Stimulated activated effector memory CD8-positive, alpha-beta T cell treated with anti-CD3 and anti-CD28 coated beads, Interleukin-12 subunit alpha, Interleukin-12 subunit beta, amount 100 ng/mL, for 72 hours (primary cell): ENCODE measurements at regions not wholly inside any gene's neighbourhood (a gene's known extent, or its start where the extent isn't known, plus 50 kb on each side); places are given as distances from the start of the nearest gene placed in this dataset.

Experiments
- ATAC-seq: fragments of 150-1000 bp; cut with Tn5 transposase; 2 replicates; pipeline ENCODE4 v1.10.0; 2021
- DNase-seq, 2 donors: peaks; one replicate each; pipeline ENCODE4 v3.0.0; 2021 to 2022; ENCODE audit warnings: low spot score in 2 of 2
- H3K27ac Mint-ChIP-seq: one replicate; pipeline ENCODE4 v1.8.0; 2022; ENCODE audit warnings: mild to moderate bottlenecking, mixed read lengths
- H3K36me3 Mint-ChIP-seq: one replicate; pipeline ENCODE4 v1.8.0; 2022; ENCODE audit warnings: mild to moderate bottlenecking, mixed read lengths
- H3K4me1 Mint-ChIP-seq: one replicate; pipeline ENCODE4 v1.8.0; 2022; ENCODE audit warnings: mixed read lengths
- H3K4me3 Mint-ChIP-seq: one replicate; pipeline ENCODE4 v1.8.0; 2022; ENCODE audit warnings: mild to moderate bottlenecking, mixed read lengths
- H3K9me3 Mint-ChIP-seq: one replicate; pipeline ENCODE4 v1.8.0; 2022; ENCODE audit warnings: mixed read lengths

DNA sequence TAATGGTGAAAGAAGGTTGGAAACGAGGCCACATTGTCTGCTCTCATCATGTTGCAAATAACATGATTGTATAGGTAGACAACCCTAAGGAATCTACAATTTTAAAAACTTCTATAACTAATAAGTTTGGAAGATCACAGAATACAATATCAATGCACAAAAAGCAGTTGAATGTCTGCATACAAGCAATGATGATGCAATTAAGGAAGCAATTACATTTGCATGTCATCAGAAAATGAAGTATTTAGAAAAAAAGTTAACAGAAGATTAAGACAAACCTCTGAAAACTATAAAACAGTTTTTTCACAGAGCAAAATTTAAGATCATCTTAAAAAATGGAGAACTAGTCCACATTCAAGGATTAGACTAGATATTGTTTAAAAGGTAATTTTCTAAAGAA is 181.1 kb downstream of the METTL4 start:
- H3K27ac Mint-ChIP-seq: no peak overlapping the region
- ATAC-seq: no peak
- no peak for DNase-seq
- H3K4me3 Mint-ChIP-seq: no peak overlapping the region
- H3K36me3 Mint-ChIP-seq: no peaks in the 10 kb centered on the region
- peaks cover 11% of the 10 kb centered on the region for H3K9me3 Mint-ChIP-seq
- H3K4me1 Mint-ChIP-seq: no peaks in the 10 kb centered on the region

DNA sequence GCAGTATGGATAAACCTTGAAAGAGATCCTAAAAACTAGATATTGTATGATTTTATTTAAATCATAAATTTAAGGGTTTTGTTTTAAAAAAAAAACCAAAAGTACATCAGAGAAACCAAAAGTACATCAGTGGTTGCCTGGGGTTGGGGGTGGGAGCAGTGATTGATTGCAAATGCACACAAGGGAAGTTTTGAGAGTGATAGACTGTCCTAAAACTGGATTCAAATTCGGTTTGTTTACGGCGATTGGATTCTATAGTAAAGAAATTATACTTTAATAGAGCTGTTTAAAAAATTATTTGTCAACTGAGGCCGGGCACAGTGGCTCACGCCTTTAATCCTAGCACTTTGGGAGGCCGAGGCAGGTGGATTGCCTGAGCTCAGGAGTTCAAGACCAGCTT is 179.8 kb downstream of the METTL4 start:
- Mint-ChIP-seq H3K36me3 (no peaks in the 10 kb centered on the region), H3K9me3 (peaks cover 11% of the 10 kb centered on the region)

DNA sequence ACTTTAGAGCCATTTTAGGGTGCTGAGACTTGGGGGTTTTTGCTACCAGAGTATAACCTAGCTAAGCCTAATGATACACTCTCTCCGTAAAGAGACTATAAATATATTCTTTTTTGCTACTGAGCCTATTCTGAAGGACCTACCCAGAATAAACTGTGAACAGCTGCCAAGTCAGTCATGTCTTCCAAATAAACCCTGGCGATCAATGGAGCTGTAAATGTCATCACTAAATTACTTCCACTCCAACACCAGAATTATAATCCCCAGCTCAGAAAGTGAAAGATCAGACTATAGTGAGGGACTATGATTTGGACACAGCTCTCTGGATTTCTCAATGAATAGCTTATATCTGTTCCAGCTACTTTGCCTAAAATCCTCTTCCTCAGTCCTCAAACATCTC is 178.9 kb downstream of the METTL4 start:
- Mint-ChIP-seq H3K9me3 (peaks cover 8% of the 10 kb centered on the region), H3K4me3 (no peak overlapping the region), H3K4me1 (no peaks in the 10 kb centered on the region), H3K36me3 (no peaks in the 10 kb centered on the region), H3K27ac (no peak overlapping the region)
- ATAC-seq: no peak
- DNase-seq: no peak

More for the DNA sequence above, 179.8 kb downstream of the METTL4 start:
- DNase-seq (no peak), ATAC-seq (no peak)
- Mint-ChIP-seq H3K27ac (no peak overlapping the region), H3K4me1 (no peaks in the 10 kb centered on the region), H3K4me3 (no peak overlapping the region)

DNA sequence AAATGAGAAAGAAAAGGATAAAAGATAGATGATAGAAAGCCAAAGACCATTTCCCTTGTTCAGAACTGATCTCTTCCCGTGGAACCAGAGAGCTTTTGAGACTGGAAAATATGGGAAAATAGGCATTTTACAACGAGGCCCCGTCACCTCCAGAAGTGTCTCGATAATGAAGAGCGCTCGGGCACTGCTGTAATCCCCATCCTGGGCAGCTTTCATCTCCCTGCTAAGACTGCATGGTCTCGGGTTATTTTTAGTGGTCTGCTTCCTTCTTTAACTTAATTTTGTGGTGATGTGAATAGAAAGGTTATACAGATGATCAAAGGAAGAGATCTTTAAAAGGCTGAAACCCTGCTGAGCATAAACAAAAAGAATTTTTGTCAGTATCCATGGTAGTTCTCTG is 176.6 kb downstream of the METTL4 start:
- no peaks in the 10 kb centered on the region for H3K9me3 Mint-ChIP-seq
- DNase-seq (no peak), ATAC-seq (no peak)
- no peaks in the 10 kb centered on the region for H3K4me1 Mint-ChIP-seq
- H3K27ac Mint-ChIP-seq: no peak overlapping the region
- no peaks in the 10 kb centered on the region for H3K36me3 Mint-ChIP-seq
- H3K4me3 Mint-ChIP-seq: no peak overlapping the region

DNA sequence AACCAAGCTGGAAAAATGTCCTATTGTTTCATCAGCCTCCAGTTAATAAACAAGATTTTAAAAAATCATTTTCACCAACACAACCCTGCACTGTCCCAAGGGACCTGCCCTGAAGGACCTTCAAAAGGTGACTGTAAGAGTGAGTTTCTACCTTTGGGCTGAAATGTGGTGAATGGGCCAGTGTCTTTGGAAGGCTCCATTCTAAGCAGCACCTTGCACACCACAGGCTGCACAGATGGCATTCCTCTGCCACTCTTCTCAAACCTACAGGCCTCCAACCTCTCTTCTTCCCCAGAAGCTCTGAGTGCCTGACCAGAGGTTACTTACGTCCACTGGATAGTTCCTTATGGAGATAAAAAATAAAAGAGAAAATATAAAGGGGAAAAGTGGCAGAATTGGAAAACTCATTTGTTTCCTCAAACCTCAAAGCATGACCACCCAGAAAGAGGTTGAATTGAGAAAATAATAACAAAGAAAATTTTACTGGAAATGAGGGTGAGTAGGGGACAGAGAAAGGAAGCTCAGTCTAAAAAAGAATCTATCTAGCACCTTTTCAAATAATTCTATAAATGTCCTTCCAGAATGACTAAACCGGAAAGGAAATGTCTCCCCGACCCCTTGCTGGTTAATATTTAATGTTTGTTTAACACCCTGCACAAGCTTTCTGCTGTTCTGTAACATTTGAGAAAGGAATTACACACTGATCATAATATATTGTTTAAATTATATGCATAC is 175.7 kb downstream of the METTL4 start:
- H3K4me1 Mint-ChIP-seq: no peaks in the 10 kb centered on the region

DNA sequence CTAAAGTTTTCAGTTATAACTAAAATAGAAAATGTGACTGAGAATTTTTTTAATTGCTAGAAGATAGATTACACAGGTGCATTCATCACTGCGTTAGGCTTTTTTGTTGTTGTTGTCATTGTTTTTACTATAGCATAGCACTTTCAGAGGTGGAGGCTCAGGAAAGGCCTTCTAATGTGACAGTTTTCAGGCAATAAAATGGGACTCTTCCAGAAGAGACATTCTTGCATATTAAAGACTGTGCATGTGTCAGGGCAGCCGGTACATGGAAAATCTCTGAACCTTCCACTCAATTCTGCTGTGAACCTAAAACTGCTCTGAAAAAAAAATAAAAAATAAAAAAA is 175.2 kb downstream of the METTL4 start:
- Mint-ChIP-seq H3K27ac (no peak overlapping the region), H3K9me3 (no peaks in the 10 kb centered on the region), H3K4me1 (no peaks in the 10 kb centered on the region), H3K36me3 (no peaks in the 10 kb centered on the region), H3K4me3 (no peak overlapping the region)
- DNase-seq: no peak
- no peak for ATAC-seq

More for the DNA sequence above, 175.7 kb downstream of the METTL4 start:
- no peaks in the 10 kb centered on the region for H3K36me3 Mint-ChIP-seq
- H3K9me3 Mint-ChIP-seq: no peaks in the 10 kb centered on the region
- no peak for ATAC-seq
- no peak overlapping the region for H3K27ac Mint-ChIP-seq
- DNase-seq: no peak
- no peak overlapping the region for H3K4me3 Mint-ChIP-seq

DNA sequence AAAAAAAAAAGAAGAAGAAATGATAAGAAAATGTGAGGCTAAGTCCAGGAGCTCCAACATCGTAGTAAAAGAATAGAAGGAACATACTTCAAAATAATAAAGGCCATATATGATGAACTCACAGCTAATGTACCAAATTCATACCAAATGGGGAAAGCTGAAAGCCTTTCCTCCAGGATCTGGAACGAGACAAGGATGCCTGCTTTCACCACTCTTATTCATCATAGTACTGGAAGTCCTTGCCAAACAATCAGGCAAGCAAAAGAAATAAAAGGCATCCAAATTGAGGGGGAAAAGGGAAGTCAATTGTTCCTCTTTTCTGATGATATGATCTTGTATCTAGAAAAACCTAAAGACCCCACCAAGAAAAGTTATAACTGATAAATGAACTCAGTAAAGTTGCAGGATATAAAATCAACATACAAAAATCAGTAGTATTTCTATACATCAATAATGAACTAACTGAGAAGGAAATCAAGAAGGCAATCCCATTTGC is 170.6 kb downstream of the METTL4 start:
- H3K9me3 Mint-ChIP-seq: no peaks in the 10 kb centered on the region
- DNase-seq (no peak), ATAC-seq (no peak)
- H3K27ac Mint-ChIP-seq: no peak overlapping the region
- no peaks in the 10 kb centered on the region for H3K36me3 Mint-ChIP-seq
- no peaks in the 10 kb centered on the region for H3K4me1 Mint-ChIP-seq
- no peak overlapping the region for H3K4me3 Mint-ChIP-seq

DNA sequence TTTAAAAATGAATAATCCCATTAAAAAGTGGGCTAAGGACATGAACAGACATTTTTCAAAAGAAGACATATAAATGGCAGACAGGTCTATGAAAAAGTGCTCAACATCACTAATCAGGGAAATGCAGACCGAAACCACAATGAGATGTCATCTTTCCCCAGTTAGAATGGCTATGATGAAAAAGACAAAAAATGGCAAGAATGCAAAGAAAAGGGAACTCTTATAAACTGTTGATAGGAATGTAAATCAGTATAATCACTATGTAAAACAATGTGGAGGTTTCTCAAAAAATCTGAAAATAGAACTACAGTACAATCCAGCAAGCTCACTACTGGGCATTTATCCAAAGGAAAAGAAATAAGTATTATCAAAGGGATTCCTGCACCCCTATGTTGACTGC is 169.2 kb downstream of the METTL4 start:
- no peaks in the 10 kb centered on the region for H3K9me3 Mint-ChIP-seq
- DNase-seq: no peak
- no peak for ATAC-seq
- no peaks in the 10 kb centered on the region for H3K4me1 Mint-ChIP-seq
- no peaks in the 10 kb centered on the region for H3K36me3 Mint-ChIP-seq
- no peak overlapping the region for H3K4me3 Mint-ChIP-seq
- no peak overlapping the region for H3K27ac Mint-ChIP-seq

DNA sequence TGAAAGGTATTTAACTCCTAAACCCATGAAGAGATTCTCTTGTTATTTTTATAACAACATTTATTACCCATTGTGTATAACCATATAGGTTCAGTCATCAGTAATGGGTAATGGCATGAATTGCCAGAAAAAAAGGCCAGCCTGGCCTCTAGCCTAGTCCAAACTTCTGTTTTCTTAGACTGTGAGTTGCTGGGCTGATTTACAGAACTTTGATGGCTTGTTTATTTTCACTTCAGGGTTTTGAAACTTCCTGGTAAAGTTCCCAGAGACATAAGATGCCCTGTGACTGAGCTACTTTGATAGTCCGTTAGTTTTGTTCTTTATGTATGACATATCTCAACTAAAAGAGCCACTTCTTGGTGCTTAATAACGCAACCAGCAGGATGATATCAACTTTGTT is 164.8 kb downstream of the METTL4 start:
- Mint-ChIP-seq H3K9me3 (no peaks in the 10 kb centered on the region), H3K27ac (no peak overlapping the region), H3K36me3 (no peaks in the 10 kb centered on the region), H3K4me1 (no peaks in the 10 kb centered on the region), H3K4me3 (no peak overlapping the region)
- ATAC-seq: no peak
- no peak for DNase-seq

DNA sequence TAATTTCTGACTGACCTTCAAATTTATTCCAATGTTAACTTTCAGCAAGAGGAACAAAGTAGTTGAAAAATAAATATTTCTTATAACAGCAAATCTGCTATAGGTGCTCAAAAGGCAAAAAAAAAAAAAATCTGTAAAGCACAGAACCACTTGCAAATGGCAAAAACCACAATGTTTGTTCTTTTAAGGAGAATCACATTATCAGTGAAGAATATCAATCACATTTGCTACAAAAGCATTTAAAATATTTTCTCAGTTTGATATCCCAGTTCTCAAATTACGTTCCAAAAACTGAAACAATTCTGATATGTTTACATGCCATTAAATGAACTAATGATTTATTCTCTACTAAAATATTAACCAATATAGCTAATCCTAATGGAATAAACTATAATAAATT is 163.3 kb downstream of the METTL4 start:
- H3K4me1 Mint-ChIP-seq: no peaks in the 10 kb centered on the region
- no peak for ATAC-seq
- no peak for DNase-seq
- H3K27ac Mint-ChIP-seq: no peak overlapping the region
- no peaks in the 10 kb centered on the region for H3K9me3 Mint-ChIP-seq
- no peaks in the 10 kb centered on the region for H3K36me3 Mint-ChIP-seq
- no peak overlapping the region for H3K4me3 Mint-ChIP-seq

DNA sequence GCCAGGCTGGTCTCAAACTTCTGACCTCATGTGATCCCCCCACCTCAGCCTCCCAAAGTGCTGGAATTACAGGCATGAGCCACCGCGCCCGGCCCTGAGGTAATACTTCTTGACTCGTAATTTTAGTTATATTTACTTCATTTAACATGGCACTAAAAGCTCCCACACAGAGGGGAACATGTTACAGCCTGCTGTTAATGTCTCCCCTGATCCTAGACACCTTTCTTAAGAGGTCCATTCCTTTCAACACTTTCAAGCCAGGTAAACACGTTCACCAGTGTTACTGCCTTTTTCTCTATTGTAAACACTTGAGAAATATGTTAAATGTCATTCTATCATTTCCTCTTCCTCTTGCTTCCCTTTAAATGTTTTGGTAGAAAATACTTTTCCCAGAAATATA is 161.4 kb downstream of the METTL4 start:
- Mint-ChIP-seq H3K36me3 (no peaks in the 10 kb centered on the region), H3K27ac (no peak overlapping the region), H3K9me3 (no peaks in the 10 kb centered on the region), H3K4me1 (no peaks in the 10 kb centered on the region), H3K4me3 (no peak overlapping the region)
- ATAC-seq: no peak
- no peak for DNase-seq

DNA sequence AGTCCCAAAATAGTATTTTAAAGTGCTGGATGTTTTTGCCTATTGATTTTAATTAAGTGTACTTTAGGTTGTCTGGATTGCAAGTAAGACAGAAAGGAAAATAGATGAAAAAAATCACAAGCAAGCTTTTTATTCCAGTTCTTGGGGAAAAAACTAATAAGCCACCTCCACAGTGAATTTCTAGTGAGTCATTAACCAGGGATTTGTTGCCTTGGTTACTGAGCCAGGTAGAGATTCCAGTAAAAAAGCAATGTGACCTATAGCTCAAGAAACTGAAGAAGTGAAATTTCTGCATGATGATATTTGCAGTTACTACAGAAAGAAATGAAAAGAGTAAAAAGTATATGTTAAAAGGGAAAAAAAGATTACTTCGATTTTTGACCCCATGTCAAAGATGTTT is 160.6 kb downstream of the METTL4 start:
- ATAC-seq (no peak), DNase-seq (no peak)
- H3K36me3 Mint-ChIP-seq: no peaks in the 10 kb centered on the region

DNA sequence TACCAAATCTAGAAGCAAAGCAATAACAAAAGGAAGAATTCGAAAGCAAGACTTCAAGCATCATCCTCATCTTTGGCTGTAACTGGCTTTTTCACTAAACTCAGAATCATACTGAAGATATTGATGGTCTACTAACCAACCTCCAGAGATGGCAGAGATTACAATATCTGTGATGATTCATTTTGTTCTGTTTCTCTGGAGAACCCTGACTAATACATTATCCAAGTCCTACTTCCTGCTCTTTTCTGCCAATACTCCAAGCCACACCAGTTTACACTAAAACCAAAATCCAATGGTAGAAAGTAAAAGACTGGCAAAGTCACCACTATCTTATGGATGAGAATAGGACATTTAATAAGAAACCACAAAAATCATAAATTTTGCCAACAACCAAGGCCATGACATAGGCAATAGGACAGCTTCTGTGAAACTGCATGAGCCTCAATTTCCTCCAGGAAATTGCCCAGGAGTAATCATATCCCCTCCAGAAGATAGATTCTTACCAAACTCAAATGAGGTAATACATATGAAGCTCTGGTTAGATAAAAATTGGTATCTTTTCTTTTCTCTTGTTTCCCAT is 159.8 kb downstream of the METTL4 start:
- ATAC-seq: no peak
- no peaks in the 10 kb centered on the region for H3K4me1 Mint-ChIP-seq
- H3K36me3 Mint-ChIP-seq: no peaks in the 10 kb centered on the region
- DNase-seq: no peak
- H3K27ac Mint-ChIP-seq: no peak overlapping the region
- no peak overlapping the region for H3K4me3 Mint-ChIP-seq
- H3K9me3 Mint-ChIP-seq: no peaks in the 10 kb centered on the region

More for the DNA sequence above, 160.6 kb downstream of the METTL4 start:
- Mint-ChIP-seq H3K4me3 (no peak overlapping the region), H3K27ac (no peak overlapping the region), H3K9me3 (no peaks in the 10 kb centered on the region), H3K4me1 (no peaks in the 10 kb centered on the region)

DNA sequence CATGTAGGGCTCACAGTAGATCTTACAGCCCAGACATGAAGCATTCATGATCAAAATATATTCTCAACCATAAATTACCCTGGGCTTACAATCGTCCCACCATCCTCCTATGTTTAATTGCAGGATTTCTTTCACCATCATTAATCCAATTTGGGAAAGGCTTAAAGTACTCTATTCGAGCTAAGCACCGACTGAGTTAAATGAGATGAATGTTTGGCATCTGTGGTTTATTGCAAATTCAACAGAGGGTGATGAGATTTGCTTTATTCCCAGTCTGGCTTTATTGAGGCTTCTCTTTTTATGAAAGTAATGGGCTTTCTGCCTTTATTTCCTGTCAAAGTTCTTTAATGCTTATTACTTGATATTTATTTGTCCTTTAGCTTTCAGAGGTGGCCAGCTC is 159.0 kb downstream of the METTL4 start:
- ATAC-seq (no peak), DNase-seq (no peak)
- no peak overlapping the region for H3K4me3 Mint-ChIP-seq
- H3K4me1 Mint-ChIP-seq: no peaks in the 10 kb centered on the region
- H3K9me3 Mint-ChIP-seq: no peaks in the 10 kb centered on the region
- no peaks in the 10 kb centered on the region for H3K36me3 Mint-ChIP-seq
- H3K27ac Mint-ChIP-seq: no peak overlapping the region

DNA sequence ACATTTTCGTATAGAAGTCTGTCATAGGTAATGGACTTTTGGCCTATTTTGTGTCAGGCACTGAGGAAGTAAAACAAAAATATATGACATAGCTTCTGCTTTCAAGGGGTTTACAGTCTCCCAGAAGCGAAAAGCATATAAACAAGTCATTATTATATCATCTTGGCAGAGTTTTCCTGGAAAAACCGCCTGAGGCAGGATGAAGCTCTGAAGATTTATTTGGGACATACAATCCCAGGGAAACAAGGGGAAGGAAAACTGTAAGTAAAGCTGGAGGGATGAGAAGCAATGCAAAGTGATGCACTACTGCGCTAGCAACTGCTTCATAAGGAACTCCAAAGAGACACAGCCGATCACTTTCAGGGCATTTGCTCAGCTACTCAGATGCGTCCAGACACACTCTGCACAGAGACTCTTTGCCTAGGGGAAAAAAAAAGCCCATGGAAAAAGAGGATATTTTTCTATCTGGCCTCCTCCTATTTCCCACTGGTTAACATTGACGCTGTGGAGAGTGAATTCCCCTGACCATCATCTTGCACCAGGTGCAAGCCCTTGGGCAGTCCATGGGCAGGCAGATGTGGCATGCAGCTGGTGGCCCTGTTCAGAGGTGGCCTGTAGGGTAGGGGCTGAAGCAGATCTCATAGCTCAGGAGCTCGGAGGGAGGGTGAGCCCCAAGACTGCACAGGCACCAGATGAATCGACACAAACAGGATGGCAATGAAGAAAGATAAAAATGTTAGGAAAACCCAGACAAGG is 158.1 kb downstream of the METTL4 start:
- DNase-seq (no peak), ATAC-seq (no peak)
- no peak overlapping the region for H3K4me3 Mint-ChIP-seq
- no peak overlapping the region for H3K27ac Mint-ChIP-seq
- H3K36me3 Mint-ChIP-seq: no peaks in the 10 kb centered on the region
- no peaks in the 10 kb centered on the region for H3K4me1 Mint-ChIP-seq
- H3K9me3 Mint-ChIP-seq: no peaks in the 10 kb centered on the region

DNA sequence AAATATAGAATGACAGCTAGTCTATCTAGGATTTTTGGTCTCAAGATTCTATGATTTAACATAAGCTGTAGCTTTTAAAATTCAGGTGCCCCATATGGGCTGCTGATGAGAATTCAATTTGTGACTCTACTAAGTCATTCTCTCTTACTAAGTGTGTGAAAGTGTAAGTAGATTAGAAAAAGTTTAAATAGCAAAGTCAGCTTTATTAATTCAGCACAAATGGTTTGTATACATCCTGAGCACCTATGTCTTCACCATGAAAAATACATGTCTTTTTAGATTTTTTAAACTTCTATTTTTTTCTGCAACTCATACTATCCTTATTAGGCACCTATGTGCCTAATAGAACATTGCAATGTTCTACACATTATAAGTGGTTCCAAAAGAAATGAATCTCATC is 157.1 kb downstream of the METTL4 start:
- no peak overlapping the region for H3K27ac Mint-ChIP-seq
- H3K9me3 Mint-ChIP-seq: no peaks in the 10 kb centered on the region
- H3K36me3 Mint-ChIP-seq: no peaks in the 10 kb centered on the region

More for the DNA sequence above, 157.1 kb downstream of the METTL4 start:
- Mint-ChIP-seq H3K4me3 (no peak overlapping the region), H3K4me1 (no peaks in the 10 kb centered on the region)
- ATAC-seq (no peak), DNase-seq (no peak)
